Osteocyte (in vitro differentiated cells): ENCODE measurements at regions not wholly inside any gene's neighbourhood (a gene's known extent, or its start where the extent isn't known, plus 50 kb on each side); places are given as distances from the start of the nearest gene placed in this dataset.

Experiments
- DNase-seq: peaks from one replicate; pipeline ENCODE4 v3.0.0; 2021; ENCODE audit warnings: mixed read lengths; ENCODE audit not compliant: unreplicated experiment; ENCODE audit errors: extremely low spot score
- H3K27ac Mint-ChIP-seq: one replicate; pipeline ENCODE4 v1.8.0; 2021; ENCODE audit warnings: mild to moderate bottlenecking, mixed read lengths; ENCODE audit not compliant: unreplicated experiment
- H3K27me3 Mint-ChIP-seq: one replicate; pipeline ENCODE4 v1.8.0; 2021; ENCODE audit warnings: mixed read lengths; ENCODE audit not compliant: unreplicated experiment
- H3K36me3 Mint-ChIP-seq: one replicate; pipeline ENCODE4 v1.8.0; 2021; ENCODE audit warnings: mixed read lengths; ENCODE audit not compliant: unreplicated experiment
- H3K4me1 Mint-ChIP-seq: one replicate; pipeline ENCODE4 v1.8.0; 2021; ENCODE audit warnings: mixed read lengths; ENCODE audit not compliant: unreplicated experiment
- H3K4me3 Mint-ChIP-seq: one replicate; pipeline ENCODE4 v1.8.0; 2021; ENCODE audit warnings: mild to moderate bottlenecking, moderate library complexity, mixed read lengths; ENCODE audit not compliant: unreplicated experiment
- H3K9me3 Mint-ChIP-seq: one replicate; pipeline ENCODE4 v1.8.0; 2021; ENCODE audit warnings: mixed read lengths; ENCODE audit not compliant: unreplicated experiment
- TF ChIP-seq, protein P1 (sequence below): fragments of 200-600 bp; sonication (generic); IDR thresholded peaks from 2 replicates; pipeline ENCODE4 v1.5.0; 2021; ENCODE audit warnings: antibody characterized with exemption, mild to moderate bottlenecking, moderate library complexity

DNA sequence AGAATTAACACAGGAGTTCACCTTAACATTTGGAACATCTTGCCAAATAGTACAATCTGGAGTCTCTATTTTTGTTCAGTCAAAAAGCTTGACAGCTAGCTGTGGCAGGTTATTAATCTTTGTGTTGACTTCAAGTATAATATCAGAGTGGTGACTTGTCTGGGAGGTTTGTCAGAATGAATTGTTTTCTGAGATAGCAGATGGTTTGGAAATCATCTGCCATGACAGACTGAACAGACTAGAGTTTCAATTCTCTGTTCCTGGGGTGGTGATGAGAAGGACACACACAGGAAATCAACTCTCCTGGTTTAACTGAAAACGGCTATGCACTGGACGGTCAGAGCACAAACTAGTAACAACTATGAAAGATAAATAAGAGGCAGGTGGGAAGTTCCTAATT is 203.3 kb upstream of the EMCN start:
- H3K4me3 Mint-ChIP-seq, result no peak overlapping the region
- H3K27me3 Mint-ChIP-seq, result peaks cover 7% of the 10 kb centered on the region
- TF ChIP-seq, protein P1, sequence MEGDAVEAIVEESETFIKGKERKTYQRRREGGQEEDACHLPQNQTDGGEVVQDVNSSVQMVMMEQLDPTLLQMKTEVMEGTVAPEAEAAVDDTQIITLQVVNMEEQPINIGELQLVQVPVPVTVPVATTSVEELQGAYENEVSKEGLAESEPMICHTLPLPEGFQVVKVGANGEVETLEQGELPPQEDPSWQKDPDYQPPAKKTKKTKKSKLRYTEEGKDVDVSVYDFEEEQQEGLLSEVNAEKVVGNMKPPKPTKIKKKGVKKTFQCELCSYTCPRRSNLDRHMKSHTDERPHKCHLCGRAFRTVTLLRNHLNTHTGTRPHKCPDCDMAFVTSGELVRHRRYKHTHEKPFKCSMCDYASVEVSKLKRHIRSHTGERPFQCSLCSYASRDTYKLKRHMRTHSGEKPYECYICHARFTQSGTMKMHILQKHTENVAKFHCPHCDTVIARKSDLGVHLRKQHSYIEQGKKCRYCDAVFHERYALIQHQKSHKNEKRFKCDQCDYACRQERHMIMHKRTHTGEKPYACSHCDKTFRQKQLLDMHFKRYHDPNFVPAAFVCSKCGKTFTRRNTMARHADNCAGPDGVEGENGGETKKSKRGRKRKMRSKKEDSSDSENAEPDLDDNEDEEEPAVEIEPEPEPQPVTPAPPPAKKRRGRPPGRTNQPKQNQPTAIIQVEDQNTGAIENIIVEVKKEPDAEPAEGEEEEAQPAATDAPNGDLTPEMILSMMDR, result no peak
- H3K9me3 Mint-ChIP-seq, result peaks cover 5% of the 10 kb centered on the region
- H3K4me1 Mint-ChIP-seq, result no peaks in the 10 kb centered on the region
- DNase-seq, result no peak
- H3K36me3 Mint-ChIP-seq, result no peaks in the 10 kb centered on the region
- no peak overlapping the region for H3K27ac Mint-ChIP-seq

DNA sequence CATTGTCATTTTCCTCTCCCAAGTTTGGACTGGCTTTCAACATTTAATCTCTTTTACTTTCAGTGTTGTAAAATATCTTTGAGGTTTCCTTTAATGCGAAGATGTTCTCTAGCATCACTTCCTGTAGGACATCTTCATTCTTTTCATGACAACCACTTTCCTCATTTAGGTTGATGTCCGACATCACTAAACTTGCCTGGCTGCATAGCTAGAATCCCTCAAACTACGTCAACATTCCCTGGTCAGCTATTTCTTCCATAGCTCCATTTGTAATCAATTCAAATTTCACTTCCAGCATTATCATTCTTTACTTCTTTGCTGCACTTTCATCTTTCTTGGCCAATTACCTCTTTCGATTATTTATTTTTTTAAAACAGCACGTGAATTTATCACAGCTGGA is 198.6 kb upstream of the EMCN start:
- DNase-seq, result no peak
- TF ChIP-seq, protein P1, result no peak
- Mint-ChIP-seq H3K9me3 (peaks cover 9% of the 10 kb centered on the region), H3K36me3 (no peaks in the 10 kb centered on the region), H3K4me1 (no peaks in the 10 kb centered on the region), H3K27me3 (peaks cover 2% of the 10 kb centered on the region), H3K4me3 (no peak overlapping the region), H3K27ac (no peak overlapping the region)

DNA sequence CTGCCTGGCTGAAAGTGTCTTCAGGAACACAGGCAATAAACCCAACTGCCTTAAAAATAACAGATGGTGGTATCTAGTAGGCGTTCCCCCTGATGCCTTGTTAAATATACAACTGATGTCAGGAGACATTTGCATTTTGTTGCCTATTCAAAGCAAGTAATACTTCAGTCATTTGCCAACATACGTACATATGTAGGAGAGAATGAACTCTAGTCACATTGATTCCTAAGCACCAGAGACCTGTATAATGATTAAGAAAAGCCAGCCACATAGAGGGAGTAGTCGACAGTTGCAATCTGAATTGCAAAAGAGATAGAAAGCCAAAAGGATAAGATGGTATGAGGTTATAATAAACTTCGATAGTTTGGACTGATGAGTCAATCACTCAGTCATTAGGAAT is 191.0 kb upstream of the EMCN start:
- Mint-ChIP-seq H3K9me3 (peaks cover 4% of the 10 kb centered on the region), H3K27me3 (no peaks in the 10 kb centered on the region), H3K27ac (no peak overlapping the region), H3K36me3 (no peaks in the 10 kb centered on the region), H3K4me3 (no peak overlapping the region), H3K4me1 (no peaks in the 10 kb centered on the region)
- no peak for DNase-seq
- TF ChIP-seq, protein P1, result no peak

DNA sequence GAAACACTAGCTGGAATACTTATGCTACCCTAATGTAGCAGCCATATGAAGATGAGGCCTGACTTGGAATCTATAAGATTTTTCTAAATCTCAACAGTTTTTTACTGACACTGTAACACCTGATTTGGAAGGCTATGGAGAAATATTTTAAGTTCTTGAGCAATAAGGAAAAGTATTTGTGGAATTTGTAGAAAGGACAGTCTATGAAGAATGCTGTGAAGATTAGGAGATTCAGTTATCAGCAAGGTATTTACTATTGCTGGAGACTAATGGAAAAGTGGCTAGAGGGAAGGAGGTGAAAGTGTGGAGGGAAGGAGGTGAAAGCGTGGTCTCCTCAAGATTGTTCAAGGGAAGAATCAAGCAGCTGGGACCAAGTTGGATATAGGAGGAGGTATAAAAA is 190.0 kb upstream of the EMCN start:
- Mint-ChIP-seq H3K27me3 (no peaks in the 10 kb centered on the region), H3K9me3 (peaks cover 3% of the 10 kb centered on the region), H3K27ac (no peak overlapping the region), H3K4me1 (no peaks in the 10 kb centered on the region), H3K36me3 (no peaks in the 10 kb centered on the region), H3K4me3 (no peak overlapping the region)
- TF ChIP-seq, protein P1, result no peak
- no peak for DNase-seq

DNA sequence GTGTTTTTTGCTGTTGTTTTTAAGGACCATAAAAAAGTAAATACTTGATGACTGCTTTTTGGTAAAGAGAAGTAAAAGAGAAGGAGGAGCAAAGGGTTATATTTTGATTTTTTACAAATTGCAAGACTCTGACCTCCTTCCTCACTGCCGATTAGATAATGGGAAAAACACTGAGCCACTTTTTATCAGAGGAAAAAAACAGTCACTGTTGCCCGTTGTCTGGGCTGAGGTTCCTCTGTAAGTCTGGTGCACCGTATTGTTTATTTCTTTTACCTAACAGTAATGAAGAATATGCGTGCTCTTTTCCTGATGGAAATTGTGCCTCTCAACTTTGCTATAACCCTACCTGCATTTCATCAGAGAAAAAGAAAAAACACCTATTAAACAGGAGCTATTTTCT is 178.7 kb upstream of the EMCN start:
- Mint-ChIP-seq H3K9me3 (peaks cover 6% of the 10 kb centered on the region), H3K27me3 (no peaks in the 10 kb centered on the region), H3K4me3 (no peak overlapping the region), H3K36me3 (no peaks in the 10 kb centered on the region), H3K27ac (no peak overlapping the region), H3K4me1 (peaks cover 3% of the 10 kb centered on the region)
- DNase-seq, result no peak
- TF ChIP-seq, protein P1, result no peak
